SU-DHL-6 (cell line): ENCODE measurements at regions not wholly inside any gene's neighbourhood (a gene's known extent, or its start where the extent isn't known, plus 50 kb on each side); places are given as distances from the start of the nearest gene placed in this dataset.

Source experiments
- H2AFZ ChIP-seq: fragments of 200-600 bp; sonication (generic); 2 replicates; pipeline ENCODE4 v1.6.1; 2014; ENCODE audit warnings: low read depth, mild to moderate bottlenecking, moderate library complexity, mixed read lengths, antibody characterized with exemption, low read length; ENCODE audit not compliant: severe bottlenecking
- H3F3A ChIP-seq: fragments of 200-600 bp; shearing (Covaris generic); 2 replicates; pipeline ENCODE4 v1.6.0; 2016; ENCODE audit warnings: antibody characterized with exemption, mild to moderate bottlenecking; ENCODE audit not compliant: insufficient read depth
- H3K27ac ChIP-seq: fragments of 200-600 bp; sonication (generic); 2 replicates; pipeline ENCODE4 v1.5.1; 2016; ENCODE audit warnings: low read depth, mild to moderate bottlenecking, low read length, moderate library complexity, mixed read lengths
- H3K27me3 ChIP-seq: fragments of 200-600 bp; sonication (generic), shearing (Covaris generic); 2 replicates; pipeline ENCODE4 v1.6.0; 2014; ENCODE audit warnings: mild to moderate bottlenecking, low read length
- H3K36me3 ChIP-seq: fragments of 200-600 bp; sonication (generic); 2 replicates; pipeline ENCODE4 v1.6.1; 2014; ENCODE audit warnings: mild to moderate bottlenecking, low read length, mixed read lengths
- H3K4me2 ChIP-seq: fragments of 300-600, 200-600 bp; shearing (Covaris generic), sonication (generic); 2 replicates; pipeline ENCODE4 v1.6.0; 2014; ENCODE audit warnings: low read length, low read depth, mild to moderate bottlenecking; ENCODE audit not compliant: poor library complexity, severe bottlenecking
- H3K4me3 ChIP-seq: fragments of 200-600 bp; sonication (generic); 2 replicates; pipeline ENCODE4 v1.5.1; 2014; ENCODE audit warnings: antibody characterized with exemption, low read length, mild to moderate bottlenecking, mixed read lengths; ENCODE audit not compliant: insufficient read depth, poor library complexity, severe bottlenecking
- H3K79me2 ChIP-seq: fragments of 200-600 bp; sonication (generic); 2 replicates; pipeline ENCODE4 v1.6.1; 2014; ENCODE audit warnings: mild to moderate bottlenecking, low read length, moderate library complexity; ENCODE audit not compliant: insufficient read depth
- H3K9ac ChIP-seq: fragments of 200-600 bp; sonication (generic); 2 replicates; pipeline ENCODE4 v1.7.0; 2014; ENCODE audit warnings: mild to moderate bottlenecking, low read length
- H3K9me2 ChIP-seq: fragments of 200-600 bp; sonication (generic); replicated peaks from 2 replicates; pipeline ENCODE4 v1.6.1; 2014; ENCODE audit warnings: low read length; ENCODE audit not compliant: insufficient read depth
- H3K9me3 ChIP-seq: fragments of 200-600 bp; sonication (generic); 2 replicates; pipeline ENCODE4 v1.6.1; 2014; ENCODE audit warnings: low read length, mixed read lengths; ENCODE audit not compliant: insufficient read depth
- H4K20me1 ChIP-seq: fragments of 200-600 bp; sonication (generic); 2 replicates; pipeline ENCODE4 v1.6.1; 2014; ENCODE audit warnings: low read depth, mild to moderate bottlenecking, antibody characterized with exemption, low read length, moderate library complexity, mixed read lengths
- EZH2phosphoT487 ChIP-seq: fragments of 200-600 bp; sonication (generic), shearing (Covaris generic); conservative IDR thresholded peaks from 2 replicates; pipeline ENCODE4 v1.6.1; 2018; ENCODE audit warnings: mild to moderate bottlenecking, antibody characterized with exemption, low read length, moderate library complexity, mixed read lengths
- TF ChIP-seq, protein P1 (sequence below): fragments of 200-600 bp; sonication (generic); IDR thresholded peaks from one replicate; pipeline ENCODE4 v1.5.1; 2017; ENCODE audit warnings: antibody characterized with exemption, mild to moderate bottlenecking, low read length, moderate library complexity; ENCODE audit not compliant: insufficient read depth, poor library complexity, severe bottlenecking

DNA sequence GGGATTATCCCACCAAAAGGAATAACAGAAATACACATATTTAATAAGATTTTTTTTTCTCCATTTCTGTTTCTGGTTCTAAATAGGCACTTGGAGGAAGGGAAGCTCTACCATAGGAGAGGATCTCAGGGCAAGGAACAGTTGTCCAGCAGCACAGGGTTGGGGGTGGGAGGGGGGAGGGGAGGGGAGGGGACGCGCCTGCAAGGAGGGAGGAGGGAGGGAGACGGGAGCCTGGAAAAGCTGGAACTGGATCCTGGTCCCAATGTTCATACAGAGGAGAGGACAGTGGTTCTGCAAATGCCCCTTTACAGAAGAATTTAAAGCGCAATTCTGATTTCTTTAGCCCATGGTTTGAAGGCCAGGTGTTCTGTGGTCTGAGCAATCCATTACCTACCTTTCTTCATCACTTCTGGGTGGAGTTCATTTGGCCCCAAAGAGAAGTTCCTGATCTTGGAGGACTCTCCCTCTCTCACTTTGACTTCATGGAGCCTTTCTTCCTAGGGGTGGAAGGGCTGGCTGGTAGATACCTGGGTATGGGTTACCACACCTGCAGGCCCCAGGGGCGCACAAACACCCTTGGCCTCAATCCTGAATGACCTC, 348.9 kb upstream of the NCAM1 start:
- no peak overlapping the region for H3K4me3 ChIP-seq
- H2AFZ ChIP-seq, result no peak overlapping the region
- TF ChIP-seq, protein P1, sequence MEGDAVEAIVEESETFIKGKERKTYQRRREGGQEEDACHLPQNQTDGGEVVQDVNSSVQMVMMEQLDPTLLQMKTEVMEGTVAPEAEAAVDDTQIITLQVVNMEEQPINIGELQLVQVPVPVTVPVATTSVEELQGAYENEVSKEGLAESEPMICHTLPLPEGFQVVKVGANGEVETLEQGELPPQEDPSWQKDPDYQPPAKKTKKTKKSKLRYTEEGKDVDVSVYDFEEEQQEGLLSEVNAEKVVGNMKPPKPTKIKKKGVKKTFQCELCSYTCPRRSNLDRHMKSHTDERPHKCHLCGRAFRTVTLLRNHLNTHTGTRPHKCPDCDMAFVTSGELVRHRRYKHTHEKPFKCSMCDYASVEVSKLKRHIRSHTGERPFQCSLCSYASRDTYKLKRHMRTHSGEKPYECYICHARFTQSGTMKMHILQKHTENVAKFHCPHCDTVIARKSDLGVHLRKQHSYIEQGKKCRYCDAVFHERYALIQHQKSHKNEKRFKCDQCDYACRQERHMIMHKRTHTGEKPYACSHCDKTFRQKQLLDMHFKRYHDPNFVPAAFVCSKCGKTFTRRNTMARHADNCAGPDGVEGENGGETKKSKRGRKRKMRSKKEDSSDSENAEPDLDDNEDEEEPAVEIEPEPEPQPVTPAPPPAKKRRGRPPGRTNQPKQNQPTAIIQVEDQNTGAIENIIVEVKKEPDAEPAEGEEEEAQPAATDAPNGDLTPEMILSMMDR, result no peak
- no peak for TF ChIP-seq EZH2phosphoT487
- no peak overlapping the region for H3K27ac ChIP-seq
- no peaks in the 10 kb centered on the region for H3F3A ChIP-seq
- H3K79me2 ChIP-seq, result no peaks in the 10 kb centered on the region
- no peaks in the 10 kb centered on the region for H4K20me1 ChIP-seq
- H3K36me3 ChIP-seq, result no peaks in the 10 kb centered on the region
- no peak overlapping the region for H3K4me2 ChIP-seq
- H3K9ac ChIP-seq, result no peak overlapping the region
- no peaks in the 10 kb centered on the region for H3K27me3 ChIP-seq
- H3K9me3 ChIP-seq, result no peaks in the 10 kb centered on the region
- H3K9me2 ChIP-seq, result no peaks in the 10 kb centered on the region

DNA sequence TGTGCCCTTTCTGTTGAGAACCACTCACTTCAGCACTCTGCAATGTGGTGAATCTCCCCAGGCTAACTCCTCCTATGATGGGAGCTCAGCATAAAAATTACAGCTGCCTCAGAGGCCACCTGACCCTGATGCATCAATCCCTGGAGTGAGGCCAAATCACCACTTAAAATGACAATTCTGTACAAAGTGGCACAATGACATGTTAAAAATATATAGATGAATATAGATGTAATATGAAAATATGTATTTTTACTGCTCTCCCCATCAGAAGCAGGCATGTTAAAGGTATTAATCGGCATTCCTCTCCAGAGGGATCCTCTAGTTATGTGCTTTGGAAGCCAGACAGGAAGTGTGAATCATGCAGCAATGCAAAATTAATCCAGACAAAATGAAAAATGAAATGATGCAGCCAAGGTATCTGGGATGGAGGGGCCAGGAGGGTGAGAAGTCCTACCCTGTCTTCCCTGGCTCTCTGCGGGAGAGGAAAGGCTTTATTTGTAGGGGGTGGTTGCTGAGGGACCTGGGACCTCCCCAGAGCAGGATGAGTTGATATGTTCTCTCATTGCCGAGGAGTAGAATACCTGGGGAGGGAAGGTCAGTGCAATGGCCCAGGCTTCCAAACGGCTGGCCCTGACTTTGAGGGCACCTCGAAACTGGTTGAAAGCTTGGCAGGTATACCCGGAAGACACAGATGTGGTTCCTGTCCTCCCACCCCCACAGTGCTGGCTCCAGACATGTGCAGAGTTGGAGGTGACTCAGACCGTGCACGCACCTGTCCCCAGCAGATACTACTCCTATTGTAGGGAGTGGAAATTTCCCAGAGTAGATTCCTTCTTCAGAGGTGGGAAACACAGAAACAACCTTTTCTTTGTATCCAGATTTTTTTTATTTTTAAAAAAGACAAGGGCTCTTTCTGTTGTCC, 347.9 kb upstream of the NCAM1 start:
- Histone ChIP-seq H4K20me1 (no peaks in the 10 kb centered on the region), H3K9me2 (no peaks in the 10 kb centered on the region), H3K27ac (no peak overlapping the region), H3K79me2 (no peaks in the 10 kb centered on the region), H3F3A (no peaks in the 10 kb centered on the region), H2AFZ (no peak overlapping the region), H3K4me2 (no peak overlapping the region), H3K9ac (no peak overlapping the region), H3K9me3 (no peaks in the 10 kb centered on the region), H3K36me3 (no peaks in the 10 kb centered on the region), H3K4me3 (no peak overlapping the region), H3K27me3 (no peaks in the 10 kb centered on the region)
- TF ChIP-seq EZH2phosphoT487, result no peak
- TF ChIP-seq, protein P1, result no peak

DNA sequence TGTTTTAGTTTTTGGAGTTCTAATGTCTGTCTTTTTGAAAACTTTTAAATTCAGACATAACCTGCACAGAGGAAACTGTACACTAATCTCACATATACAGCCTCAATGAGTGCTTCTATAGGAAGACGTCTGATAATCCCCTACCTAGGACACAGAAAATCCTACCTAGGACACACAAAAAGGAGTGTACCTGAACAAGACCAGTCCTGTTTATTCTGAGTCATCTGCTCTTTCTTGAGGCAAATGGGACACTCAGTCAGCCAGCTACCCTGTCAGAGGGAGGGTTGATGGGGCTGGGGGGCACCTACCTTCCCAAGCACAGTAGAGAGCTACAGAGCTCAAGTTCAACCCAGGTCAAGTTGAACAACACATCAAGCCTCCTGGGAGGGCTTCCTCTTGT, 346.6 kb upstream of the NCAM1 start:
- Histone ChIP-seq H3K4me2 (no peak overlapping the region), H3K36me3 (no peaks in the 10 kb centered on the region), H3K27ac (no peak overlapping the region), H3K9ac (no peak overlapping the region), H3K4me3 (no peak overlapping the region), H3K9me3 (no peaks in the 10 kb centered on the region), H3K9me2 (no peaks in the 10 kb centered on the region), H4K20me1 (no peaks in the 10 kb centered on the region), H2AFZ (no peak overlapping the region), H3K79me2 (no peaks in the 10 kb centered on the region), H3F3A (no peaks in the 10 kb centered on the region), H3K27me3 (no peaks in the 10 kb centered on the region)
- TF ChIP-seq EZH2phosphoT487, result no peak
- TF ChIP-seq, protein P1, result no peak
